WERI-Rb-1 (cell line): ENCODE measurements at regions not wholly inside any gene's neighbourhood (a gene's known extent, or its start where the extent isn't known, plus 50 kb on each side); places are given as distances from the start of the nearest gene placed in this dataset.

Experiments
- DNase-seq: peaks from one replicate; pipeline ENCODE4 v3.0.0-alpha.2; 2020
- H3K27ac ChIP-seq: fragments of 250-450 bp; sonication (Bioruptor Pico); 2 replicates; pipeline ENCODE4 v1.5.1; 2020; ENCODE audit warnings: mild to moderate bottlenecking, moderate library complexity
- H3K27me3 ChIP-seq: fragments of 250-450 bp; sonication (Bioruptor Pico); 2 replicates; pipeline ENCODE4 v1.5.1; 2021; ENCODE audit warnings: mild to moderate bottlenecking, low read depth, moderate library complexity; ENCODE audit not compliant: insufficient read depth, severe bottlenecking
- H3K36me3 ChIP-seq: fragments of 250-450 bp; sonication (Bioruptor Pico); 2 replicates; pipeline ENCODE4 v1.5.1; 2020; ENCODE audit warnings: mild to moderate bottlenecking, moderate library complexity
- H3K4me3 ChIP-seq: 2 replicates; pipeline ENCODE4 v1.5.1; 2011; ENCODE audit warnings: low read depth, mild to moderate bottlenecking, control low read depth, low read length
- H3K9me3 ChIP-seq: fragments of 250-450 bp; sonication (Bioruptor Pico); 2 replicates; pipeline ENCODE4 v1.5.1; 2021; ENCODE audit warnings: mild to moderate bottlenecking, moderate library complexity; ENCODE audit not compliant: severe bottlenecking
- TF ChIP-seq, protein P1 (sequence below): IDR thresholded peaks from 2 replicates; pipeline ENCODE4 v1.5.1; 2011; ENCODE audit warnings: low read depth, mild to moderate bottlenecking, control low read depth, inconsistent platforms, low read length

DNA sequence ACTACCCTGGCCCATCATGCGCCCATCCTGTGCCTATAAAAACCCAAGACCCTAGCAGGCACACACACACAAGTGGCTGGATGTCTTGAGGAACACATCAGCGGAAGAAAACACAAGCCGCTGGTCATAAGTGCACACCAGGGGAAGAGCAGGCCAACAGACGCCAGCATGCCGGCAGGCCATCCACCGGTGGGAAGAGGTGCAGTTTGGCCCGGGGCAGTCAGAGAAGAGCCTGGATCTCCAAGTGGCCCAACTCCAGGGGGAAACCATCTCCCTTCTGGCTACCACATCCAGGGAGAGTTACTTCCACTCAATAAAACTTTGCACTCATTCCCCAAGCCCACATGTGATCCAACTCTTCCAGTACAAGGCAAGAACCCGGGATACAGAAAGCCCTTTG lies 2001.3 kb upstream of the NUDT12 start:
- DNase-seq: no peak
- Histone ChIP-seq H3K27me3 (no peaks in the 10 kb centered on the region), H3K27ac (no peak overlapping the region), H3K4me3 (no peak overlapping the region), H3K36me3 (no peaks in the 10 kb centered on the region), H3K9me3 (no peaks in the 10 kb centered on the region)
- TF ChIP-seq, protein P1, sequence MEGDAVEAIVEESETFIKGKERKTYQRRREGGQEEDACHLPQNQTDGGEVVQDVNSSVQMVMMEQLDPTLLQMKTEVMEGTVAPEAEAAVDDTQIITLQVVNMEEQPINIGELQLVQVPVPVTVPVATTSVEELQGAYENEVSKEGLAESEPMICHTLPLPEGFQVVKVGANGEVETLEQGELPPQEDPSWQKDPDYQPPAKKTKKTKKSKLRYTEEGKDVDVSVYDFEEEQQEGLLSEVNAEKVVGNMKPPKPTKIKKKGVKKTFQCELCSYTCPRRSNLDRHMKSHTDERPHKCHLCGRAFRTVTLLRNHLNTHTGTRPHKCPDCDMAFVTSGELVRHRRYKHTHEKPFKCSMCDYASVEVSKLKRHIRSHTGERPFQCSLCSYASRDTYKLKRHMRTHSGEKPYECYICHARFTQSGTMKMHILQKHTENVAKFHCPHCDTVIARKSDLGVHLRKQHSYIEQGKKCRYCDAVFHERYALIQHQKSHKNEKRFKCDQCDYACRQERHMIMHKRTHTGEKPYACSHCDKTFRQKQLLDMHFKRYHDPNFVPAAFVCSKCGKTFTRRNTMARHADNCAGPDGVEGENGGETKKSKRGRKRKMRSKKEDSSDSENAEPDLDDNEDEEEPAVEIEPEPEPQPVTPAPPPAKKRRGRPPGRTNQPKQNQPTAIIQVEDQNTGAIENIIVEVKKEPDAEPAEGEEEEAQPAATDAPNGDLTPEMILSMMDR: no peak

DNA sequence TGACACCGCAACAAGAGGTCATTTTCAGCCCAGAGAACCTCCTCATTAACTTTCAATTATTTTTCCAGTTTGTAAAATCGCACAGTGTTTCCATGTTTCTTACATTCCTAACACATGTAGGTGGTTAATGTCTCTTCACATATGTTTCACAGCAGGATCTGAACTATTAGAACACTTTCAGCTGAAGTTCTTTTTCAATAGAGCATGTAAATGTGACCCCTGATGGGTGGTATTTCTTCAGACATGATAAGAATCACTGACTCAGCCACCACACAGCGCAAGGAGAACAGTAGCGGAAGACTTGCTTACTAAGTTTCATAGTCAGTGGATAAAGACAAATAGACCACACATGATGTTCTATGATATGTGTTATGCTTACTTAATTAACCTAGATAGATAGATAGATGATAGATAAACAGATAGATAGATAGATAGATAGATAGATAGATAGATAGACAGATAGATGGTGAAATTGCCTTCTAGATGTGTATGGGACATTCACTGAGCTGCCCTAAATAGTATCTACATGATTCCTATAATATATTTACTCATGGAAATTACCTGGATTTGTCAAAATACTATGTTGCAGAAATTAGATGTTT lies 1992.1 kb upstream of the NUDT12 start:
- TF ChIP-seq, protein P1: no peak
- no peaks in the 10 kb centered on the region for H3K27me3 ChIP-seq
- H3K4me3 ChIP-seq: no peak overlapping the region
- no peaks in the 10 kb centered on the region for H3K36me3 ChIP-seq
- H3K9me3 ChIP-seq: no peaks in the 10 kb centered on the region
- no peak for DNase-seq
- no peak overlapping the region for H3K27ac ChIP-seq

- TF ChIP-seq, protein P1: no peak
- no peak for DNase-seq
- H3K36me3 ChIP-seq: no peaks in the 10 kb centered on the region
- no peaks in the 10 kb centered on the region for H3K27me3 ChIP-seq
- no peaks in the 10 kb centered on the region for H3K9me3 ChIP-seq
- no peak overlapping the region for H3K4me3 ChIP-seq
- H3K27ac ChIP-seq: no peak overlapping the region
These were observed 1981.7 kb upstream of the NUDT12 start for GRCh38 chr5:105544300-105544699.

GRCh38 chr5:105536675-105537074 lies 1974.1 kb upstream of the NUDT12 start:
- no peaks in the 10 kb centered on the region for H3K27me3 ChIP-seq
- DNase-seq: no peak
- no peaks in the 10 kb centered on the region for H3K36me3 ChIP-seq
- no peaks in the 10 kb centered on the region for H3K9me3 ChIP-seq
- TF ChIP-seq, protein P1: no peak
- no peak overlapping the region for H3K4me3 ChIP-seq
- H3K27ac ChIP-seq: no peak overlapping the region

GRCh38 chr5:105530716-105531261 lies 1968.2 kb upstream of the NUDT12 start:
- H3K4me3 ChIP-seq: no peak overlapping the region
- no peak overlapping the region for H3K27ac ChIP-seq
- DNase-seq: no peak
- no peaks in the 10 kb centered on the region for H3K27me3 ChIP-seq
- TF ChIP-seq, protein P1: no peak
- H3K36me3 ChIP-seq: no peaks in the 10 kb centered on the region
- H3K9me3 ChIP-seq: no peaks in the 10 kb centered on the region

DNA sequence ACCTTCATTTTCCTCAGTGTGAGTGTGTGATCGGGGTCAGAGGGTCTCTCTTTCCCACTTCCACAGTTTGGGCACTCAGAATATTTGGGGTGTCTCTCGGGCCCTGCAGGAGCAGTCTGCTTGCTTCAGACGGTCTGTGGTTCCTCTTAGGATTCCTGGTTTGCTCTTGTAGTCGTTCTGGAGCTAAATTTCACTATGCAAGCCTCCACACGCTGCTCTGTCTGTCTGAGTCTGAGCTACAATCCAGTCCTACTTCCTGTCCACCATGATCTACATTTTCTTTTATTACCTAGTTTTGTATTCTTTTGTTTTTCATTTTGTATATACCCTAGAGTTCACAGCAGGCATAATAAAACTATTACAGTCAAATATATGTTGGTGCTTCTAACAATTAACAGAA lies 1967.3 kb upstream of the NUDT12 start:
- Histone ChIP-seq H3K9me3 (no peaks in the 10 kb centered on the region), H3K27me3 (no peaks in the 10 kb centered on the region), H3K27ac (no peak overlapping the region), H3K4me3 (no peak overlapping the region), H3K36me3 (no peaks in the 10 kb centered on the region)
- TF ChIP-seq, protein P1: no peak
- DNase-seq: no peak
